Uterus (tissue), 2 donors: ENCODE measurements at regions not wholly inside any gene's neighbourhood (a gene's known extent, or its start where the extent isn't known, plus 50 kb on each side); places are given as distances from the start of the nearest gene placed in this dataset.

ENCODE experiments used
- CTCF ChIP-seq, 4 experiments: fragments of 200-600 bp in 2 of 4; fragments of 450-650 bp in 2 of 4; sonication (generic) in 2 of 4; IDR thresholded peaks; one replicate each; pipeline ENCODE4 v1.5.1; 2016 to 2019; ENCODE audit warnings: antibody characterized with exemption in 4 of 4, mild to moderate bottlenecking in 2 of 4, moderate library complexity in 1 of 4
- POLR2A ChIP-seq, 2 donors: fragments of 450-650 bp; IDR thresholded peaks; one replicate each; pipeline ENCODE4 v1.6.1; 2016; ENCODE audit warnings: antibody characterized with exemption in 2 of 2, mild to moderate bottlenecking in 1 of 2, moderate library complexity in 1 of 2

- TF ChIP-seq POLR2A (IDR thresholded peaks at IDR 0.05): no peak
- TF ChIP-seq CTCF (IDR thresholded peaks at IDR 0.05): no peak
Measured at GRCh38 chr4:20554134-20554533, 146.1 kb upstream of the PACRGL start.
